GM13976 (cell line): ENCODE measurements at regions not wholly inside any gene's neighbourhood (a gene's known extent, or its start where the extent isn't known, plus 50 kb on each side); places are given as distances from the start of the nearest gene placed in this dataset.
"Not testable (repeated sequence)": the region's sequence is repeated elsewhere in the genome, so short reads cannot be mapped to it uniquely, and the experiment has no call there.

Experiments
- DNase-seq: peaks from one replicate; pipeline ENCODE4 v3.0.0; 2012; ENCODE audit warnings: low spot score
- CTCF ChIP-seq: IDR thresholded peaks from 2 replicates; pipeline ENCODE4 v1.5.1; 2012; ENCODE audit warnings: borderline replicate concordance, mild to moderate bottlenecking; ENCODE audit not compliant: insufficient read depth; ENCODE audit errors: extremely low read depth, missing control alignments, control extremely low read depth
- in situ Hi-C: fragments of 300-500 bp; cut with MboI; formaldehyde crosslinking; loops from one replicate; pipeline ENCODE4 v1.12.0; 2022; ENCODE audit warnings: low sequenced_read_pairs, mixed read lengths, inconsistent platforms; ENCODE audit not compliant: unreplicated experiment

- TF ChIP-seq CTCF: no peak
- DNase-seq: no peak
- in situ Hi-C loops: no loop called here
These were observed 232.0 kb upstream of the PLXNA2 start for GRCh38 chr1:208475951-208476845.

GRCh38 chr1:208476846-208477170 lies 232.6 kb upstream of the PLXNA2 start:
- no peak for TF ChIP-seq CTCF
- no peak for DNase-seq
- in situ Hi-C loops: no loop called here

GRCh38 chr1:208479435-208479834 lies 235.3 kb upstream of the PLXNA2 start:
- no peak for DNase-seq
- in situ Hi-C loops: no loop called here
- no peak for TF ChIP-seq CTCF

GRCh38 chr1:208485512-208485911 lies 241.3 kb upstream of the PLXNA2 start:
- no peak for DNase-seq
- in situ Hi-C loops: no loop called here
- TF ChIP-seq CTCF: no peak

- in situ Hi-C loops: no loop called here
- TF ChIP-seq CTCF: no peak
- no peak for DNase-seq
These were observed 242.5 kb upstream of the PLXNA2 start for GRCh38 chr1:208486677-208487076.

- in situ Hi-C loops, DNase-seq: not testable (repeated sequence)
These were observed 244.2 kb upstream of the PLXNA2 start for GRCh38 chr1:208488432-208488831.

GRCh38 chr1:208496467-208497371 lies 252.5 kb upstream of the PLXNA2 start:
- in situ Hi-C loops: no loop called here
- no peak for TF ChIP-seq CTCF
- no peak for DNase-seq
